Activated CD8-positive, alpha-beta T cell treated with anti-CD3 and anti-CD28 coated beads for 36 hours (primary cell): ENCODE measurements at regions not wholly inside any gene's neighbourhood (a gene's known extent, or its start where the extent isn't known, plus 50 kb on each side); places are given as distances from the start of the nearest gene placed in this dataset.

Source experiments
- ATAC-seq: fragments of 200-7000 bp; cut with Tn5 transposase; one replicate; pipeline ENCODE4 v1.10.0; 2021; ENCODE audit warnings: mild to moderate bottlenecking, moderate library complexity
- CTCF ChIA-PET: fragments of 350-600 bp; sonication (Branson Sonifier 250); formaldehyde crosslinking; loops from one replicate; lab custom pipeline; 2021; ENCODE audit warnings: antibody characterized with exemption; lab: Charles Lee
- POLR2A ChIA-PET: fragments of 350-600 bp; sonication (Branson Sonifier 250); formaldehyde crosslinking; loops from one replicate; lab custom pipeline; 2021; ENCODE audit warnings: antibody characterized with exemption; lab: Charles Lee
- DNase-seq: peaks from one replicate; pipeline ENCODE4 v3.0.0-alpha.2; 2020
- H3K27ac Mint-ChIP-seq: one replicate; pipeline ENCODE4 v1.8.0; 2021; ENCODE audit warnings: mild to moderate bottlenecking, mixed read lengths
- H3K27me3 Mint-ChIP-seq: one replicate; pipeline ENCODE4 v1.8.0; 2021; ENCODE audit warnings: mixed read lengths
- H3K36me3 Mint-ChIP-seq: one replicate; pipeline ENCODE4 v1.8.0; 2021; ENCODE audit warnings: low read depth, mixed read lengths
- H3K4me1 Mint-ChIP-seq: one replicate; pipeline ENCODE4 v1.8.0; 2021; ENCODE audit warnings: low read depth, mixed read lengths
- H3K4me3 Mint-ChIP-seq: one replicate; pipeline ENCODE4 v1.8.0; 2021; ENCODE audit warnings: mild to moderate bottlenecking, moderate library complexity, mixed read lengths
- H3K9me3 Mint-ChIP-seq: one replicate; pipeline ENCODE4 v1.8.0; 2021; ENCODE audit warnings: mixed read lengths
- intact Hi-C: fragments of 100-400 bp; cut with micrococcal nuclease; formaldehyde crosslinking; loops from one replicate; pipeline ENCODE4 v1.10.0; 2022
- TF ChIP-seq, protein P1 (sequence below): fragments of 200-600 bp; IDR thresholded peaks from one replicate; pipeline ENCODE4 v1.8.0; 2022; ENCODE audit warnings: antibody characterized with exemption, mild to moderate bottlenecking

DNA sequence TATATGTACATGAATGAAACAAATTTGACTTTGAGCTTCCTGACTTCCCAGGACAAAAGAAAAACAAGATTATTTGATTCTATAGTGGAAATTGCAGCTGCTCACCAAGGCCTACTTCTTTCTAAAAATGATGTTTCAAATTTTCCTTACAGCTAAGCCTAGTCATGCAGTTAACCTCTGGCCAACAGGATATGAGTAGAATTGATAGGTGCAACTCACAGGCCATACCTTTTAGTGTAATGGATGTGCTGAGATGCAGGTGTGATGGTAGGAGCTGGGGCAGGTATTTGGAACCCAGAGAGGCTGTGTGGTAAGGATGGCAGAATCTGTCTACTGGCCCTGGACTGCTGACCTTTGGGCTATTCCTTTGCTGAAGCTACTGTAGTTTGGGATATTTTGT is 230.9 kb upstream of the PREP start:
- intact Hi-C loops, result no loop called here

DNA sequence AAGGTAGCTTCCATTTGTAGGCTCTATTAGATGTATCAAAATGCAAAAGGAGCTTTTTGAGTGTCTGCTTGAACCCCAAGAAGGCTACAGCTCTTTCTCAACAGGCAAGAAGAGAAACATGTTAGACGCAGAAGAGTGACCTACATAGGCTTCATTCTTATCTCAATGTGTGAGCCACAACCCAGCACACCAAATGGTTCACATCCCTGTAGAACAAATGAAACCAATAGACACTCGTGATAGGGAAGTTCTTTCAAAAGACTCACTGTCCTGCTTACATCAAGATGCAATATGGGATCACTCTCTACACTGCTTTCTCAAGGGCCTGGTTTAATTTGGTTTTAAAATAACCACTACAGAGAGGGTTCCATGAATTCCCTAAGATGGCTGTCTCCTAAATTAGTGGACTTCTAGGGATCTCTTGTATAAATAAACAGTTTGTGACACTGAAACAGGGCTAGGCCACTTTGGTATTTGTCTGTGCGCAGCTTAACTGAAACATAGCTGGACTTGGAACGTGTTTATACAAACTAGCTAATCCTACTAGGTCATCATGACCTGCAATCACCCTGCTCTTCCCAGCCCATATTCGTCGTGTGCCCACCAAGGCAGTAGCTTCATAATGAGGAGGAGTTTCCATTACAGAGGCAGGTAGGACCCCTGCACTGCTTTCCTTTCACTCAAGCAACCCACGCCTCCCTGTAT is 225.4 kb upstream of the PREP start:
- intact Hi-C loops, result no loop called here
- peaks cover 12% of the 10 kb centered on the region for H3K27me3 Mint-ChIP-seq
- TF ChIP-seq, protein P1, sequence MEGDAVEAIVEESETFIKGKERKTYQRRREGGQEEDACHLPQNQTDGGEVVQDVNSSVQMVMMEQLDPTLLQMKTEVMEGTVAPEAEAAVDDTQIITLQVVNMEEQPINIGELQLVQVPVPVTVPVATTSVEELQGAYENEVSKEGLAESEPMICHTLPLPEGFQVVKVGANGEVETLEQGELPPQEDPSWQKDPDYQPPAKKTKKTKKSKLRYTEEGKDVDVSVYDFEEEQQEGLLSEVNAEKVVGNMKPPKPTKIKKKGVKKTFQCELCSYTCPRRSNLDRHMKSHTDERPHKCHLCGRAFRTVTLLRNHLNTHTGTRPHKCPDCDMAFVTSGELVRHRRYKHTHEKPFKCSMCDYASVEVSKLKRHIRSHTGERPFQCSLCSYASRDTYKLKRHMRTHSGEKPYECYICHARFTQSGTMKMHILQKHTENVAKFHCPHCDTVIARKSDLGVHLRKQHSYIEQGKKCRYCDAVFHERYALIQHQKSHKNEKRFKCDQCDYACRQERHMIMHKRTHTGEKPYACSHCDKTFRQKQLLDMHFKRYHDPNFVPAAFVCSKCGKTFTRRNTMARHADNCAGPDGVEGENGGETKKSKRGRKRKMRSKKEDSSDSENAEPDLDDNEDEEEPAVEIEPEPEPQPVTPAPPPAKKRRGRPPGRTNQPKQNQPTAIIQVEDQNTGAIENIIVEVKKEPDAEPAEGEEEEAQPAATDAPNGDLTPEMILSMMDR, result no peak
- H3K9me3 Mint-ChIP-seq, result peaks cover 1% of the 10 kb centered on the region
- no peak for ATAC-seq
- no peak overlapping the region for H3K27ac Mint-ChIP-seq
- H3K4me1 Mint-ChIP-seq, result peaks cover 8% of the 10 kb centered on the region
- CTCF ChIA-PET, result no interaction called here
- no peak overlapping the region for H3K4me3 Mint-ChIP-seq
- POLR2A ChIA-PET, result interaction anchor here (0.6 kb wide), 1 partner anchor 46 kb away, joined by 3 read pairs; no protein-coding TSS in a partner anchor
- DNase-seq, result no peak
- H3K36me3 Mint-ChIP-seq, result no peaks in the 10 kb centered on the region

More for the DNA sequence above, 230.9 kb upstream of the PREP start:
- Mint-ChIP-seq H3K36me3 (no peaks in the 10 kb centered on the region), H3K9me3 (peaks cover 1% of the 10 kb centered on the region), H3K4me1 (peaks cover 8% of the 10 kb centered on the region), H3K27me3 (peaks cover 14% of the 10 kb centered on the region), H3K4me3 (no peak overlapping the region), H3K27ac (no peak overlapping the region)
- CTCF ChIA-PET, result no interaction called here
- POLR2A ChIA-PET, result interaction anchor here (0.6 to 1.2 kb wide), 2 partner anchors 12 to 77 kb away, joined by 3 read pairs; no protein-coding TSS in a partner anchor
- TF ChIP-seq, protein P1, result no peak
- peak; percentile 70 for ATAC-seq
- DNase-seq, result no peak

GRCh38 chr6:105626295-105627158 is 223.6 kb upstream of the PREP start:
- peaks cover 9% of the 10 kb centered on the region for H3K4me1 Mint-ChIP-seq
- TF ChIP-seq, protein P1, result no peak
- CTCF ChIA-PET, result no interaction called here
- no peaks in the 10 kb centered on the region for H3K36me3 Mint-ChIP-seq
- no peak for DNase-seq
- peak; percentile 62 for ATAC-seq
- POLR2A ChIA-PET, result no interaction called here
- H3K27me3 Mint-ChIP-seq, result peaks cover 14% of the 10 kb centered on the region
- H3K9me3 Mint-ChIP-seq, result no peaks in the 10 kb centered on the region
- peak overlapping the region; percentile 79 for H3K27ac Mint-ChIP-seq
- H3K4me3 Mint-ChIP-seq, result no peak overlapping the region
- intact Hi-C loops, result no loop called here

DNA sequence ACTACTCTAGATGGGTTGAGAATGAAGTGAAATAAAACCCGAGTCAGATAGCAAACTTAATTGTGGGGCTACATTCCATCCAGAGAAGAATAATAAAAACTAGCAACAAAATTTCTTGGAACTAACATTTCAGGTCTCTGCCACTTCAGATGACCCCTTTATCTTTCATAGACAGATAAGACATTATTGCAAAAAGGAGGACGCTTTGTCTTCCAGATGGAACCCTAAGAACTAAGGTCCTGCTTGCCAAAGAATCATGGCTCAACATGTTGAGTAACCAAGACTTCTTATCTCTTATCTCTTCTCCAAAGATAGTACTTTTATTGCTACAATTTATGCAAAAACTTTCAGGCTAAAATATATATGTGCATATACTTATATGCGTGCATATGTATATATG is 221.1 kb upstream of the PREP start:
- Mint-ChIP-seq H3K36me3 (no peaks in the 10 kb centered on the region), H3K27ac (no peak overlapping the region), H3K4me3 (no peak overlapping the region), H3K27me3 (peaks cover 2% of the 10 kb centered on the region), H3K9me3 (no peaks in the 10 kb centered on the region), H3K4me1 (peaks cover 18% of the 10 kb centered on the region)
- POLR2A ChIA-PET, result no interaction called here
- TF ChIP-seq, protein P1, result no peak
- CTCF ChIA-PET, result interaction anchor here (0.7 kb wide), 1 partner anchor 557 kb away, joined by 3 read pairs; no protein-coding TSS in a partner anchor
- intact Hi-C loops, result no loop called here
- DNase-seq (no peak), ATAC-seq (no peak)
